Skin epidermis (tissue), 12 donors: ENCODE measurements at regions not wholly inside any gene's neighbourhood (a gene's known extent, or its start where the extent isn't known, plus 50 kb on each side); places are given as distances from the start of the nearest gene placed in this dataset.

Source experiments
- H3K27ac ChIP-seq, 21 experiments: fragments of 200-600 bp; sonication (generic) in 11 of 21; one replicate each; pipeline ENCODE4 v1.5.0; 2020; ENCODE audit warnings: mild to moderate bottlenecking in 3 of 21, inconsistent platforms in 2 of 21, moderate library complexity in 2 of 21
- H3K4me3 ChIP-seq, 7 experiments: fragments of 200-600 bp; sonication (generic) in 2 of 7; one replicate each; pipeline ENCODE4 v1.5.0; 2020; ENCODE audit warnings: inconsistent platforms in 2 of 7, mild to moderate bottlenecking in 2 of 7, moderate library complexity in 1 of 7

DNA sequence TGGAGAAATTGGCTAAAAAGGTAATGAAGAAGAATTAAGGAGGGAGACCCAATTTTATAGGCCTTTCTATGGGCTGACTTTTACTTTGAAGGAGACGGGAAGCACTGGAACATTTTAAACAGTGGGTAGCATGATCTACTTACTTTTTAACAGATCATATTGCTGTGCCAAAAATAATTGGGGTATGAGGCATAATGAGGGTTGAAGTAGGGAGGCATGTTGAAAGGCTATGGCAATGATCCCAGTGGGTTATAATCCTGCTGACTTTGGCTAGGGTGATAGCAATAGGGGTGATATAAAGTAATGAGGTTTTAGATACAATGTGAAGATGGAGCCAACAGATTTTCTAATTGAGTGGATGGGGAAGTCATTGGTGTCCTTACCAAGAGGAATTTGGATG is 73.2 kb downstream of the GPR37 start:
- no peak overlapping the region for H3K27ac ChIP-seq

GRCh38 chr7:124690840-124691239 is 74.8 kb downstream of the GPR37 start:
- Histone ChIP-seq H3K4me3 (no peak overlapping the region), H3K27ac (no peak overlapping the region)

More for the DNA sequence above, 73.2 kb downstream of the GPR37 start:
- H3K4me3 ChIP-seq, result no peak overlapping the region

GRCh38 chr7:124689931-124690330 is 75.7 kb downstream of the GPR37 start:
- H3K27ac ChIP-seq, result no peak overlapping the region
- H3K4me3 ChIP-seq, result no peak overlapping the region

- Histone ChIP-seq H3K4me3 (no peak overlapping the region), H3K27ac (no peak overlapping the region)
These were observed 76.1 kb downstream of the GPR37 start for GRCh38 chr7:124689523-124689922.

- Histone ChIP-seq H3K4me3 (no peak overlapping the region), H3K27ac (no peak overlapping the region)
These were observed 76.6 kb downstream of the GPR37 start for GRCh38 chr7:124688991-124689390.

DNA sequence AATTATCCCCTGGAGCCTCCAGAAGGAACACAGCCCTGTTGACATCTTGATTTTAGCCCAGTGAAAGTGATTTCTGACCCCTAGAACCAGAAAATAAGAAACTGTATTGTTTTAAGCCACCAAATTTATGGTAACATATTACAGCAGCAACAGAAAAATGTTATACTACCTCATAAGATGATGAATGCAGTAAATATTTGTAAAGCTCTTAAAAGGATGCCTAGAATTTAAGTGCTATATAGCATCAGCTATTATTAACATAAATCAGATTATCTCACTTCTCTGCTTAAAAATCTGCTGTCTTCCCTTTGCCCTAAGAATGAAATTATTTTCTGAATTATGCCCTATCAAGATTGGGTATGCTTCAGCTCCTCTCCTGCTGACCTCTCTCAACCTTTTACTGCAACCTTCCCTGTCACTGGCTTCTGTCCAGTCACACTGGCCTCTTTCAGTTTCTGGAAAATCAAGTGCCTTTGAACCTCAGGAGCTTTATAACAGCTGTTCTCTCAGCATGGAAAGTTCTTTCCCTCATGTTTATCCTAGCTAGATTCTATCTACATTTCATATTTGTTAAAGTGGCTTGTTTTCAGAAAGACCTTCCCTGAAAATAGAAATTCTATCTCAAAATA is 78.9 kb downstream of the GPR37 start:
- no peak overlapping the region for H3K4me3 ChIP-seq
- no peak overlapping the region for H3K27ac ChIP-seq

DNA sequence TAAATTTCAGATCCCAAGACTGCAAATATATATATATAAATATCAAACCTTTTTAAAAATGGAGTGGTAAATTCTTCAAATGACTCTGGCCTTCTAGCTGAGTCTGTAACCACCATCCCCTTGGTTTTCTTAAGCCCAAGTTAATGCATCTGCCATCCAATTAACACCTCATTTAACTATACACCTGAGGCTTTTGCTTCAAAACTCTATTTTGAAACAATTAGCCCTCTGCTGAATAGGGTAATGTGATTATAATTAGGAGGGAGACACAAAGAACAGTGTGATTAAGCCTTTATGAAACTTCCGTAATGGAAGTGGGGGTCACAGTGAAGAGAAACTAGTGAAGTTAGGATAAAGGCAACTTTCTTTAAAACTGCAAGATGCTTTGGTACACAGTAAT is 83.6 kb downstream of the GPR37 start:
- no peak overlapping the region for H3K27ac ChIP-seq
- no peak overlapping the region for H3K4me3 ChIP-seq

GRCh38 chr7:124680304-124680703 is 85.3 kb downstream of the GPR37 start:
- Histone ChIP-seq H3K4me3 (no peak overlapping the region), H3K27ac (no peak overlapping the region)

GRCh38 chr7:124679586-124680225 is 85.9 kb downstream of the GPR37 start:
- no peak overlapping the region for H3K27ac ChIP-seq
- no peak overlapping the region for H3K4me3 ChIP-seq

DNA sequence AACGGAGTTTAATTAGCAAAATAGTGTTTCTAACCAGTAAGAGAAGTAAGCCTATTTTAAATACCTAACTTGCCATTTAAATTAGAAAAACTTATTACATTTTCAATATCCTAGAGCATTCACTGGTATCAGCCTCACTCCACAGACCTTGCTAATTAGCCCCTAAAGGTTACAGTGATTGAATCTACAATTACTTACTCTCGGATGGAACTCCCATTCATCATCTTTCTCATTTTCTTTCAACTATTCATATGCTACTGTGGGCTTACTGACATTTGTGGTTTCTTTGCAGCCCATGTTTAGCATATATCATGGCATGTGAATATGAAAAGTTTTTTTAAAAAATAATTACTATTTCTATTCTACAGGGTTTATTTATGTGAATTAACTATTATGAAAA is 86.4 kb downstream of the GPR37 start:
- Histone ChIP-seq H3K27ac (no peak overlapping the region), H3K4me3 (no peak overlapping the region)

DNA sequence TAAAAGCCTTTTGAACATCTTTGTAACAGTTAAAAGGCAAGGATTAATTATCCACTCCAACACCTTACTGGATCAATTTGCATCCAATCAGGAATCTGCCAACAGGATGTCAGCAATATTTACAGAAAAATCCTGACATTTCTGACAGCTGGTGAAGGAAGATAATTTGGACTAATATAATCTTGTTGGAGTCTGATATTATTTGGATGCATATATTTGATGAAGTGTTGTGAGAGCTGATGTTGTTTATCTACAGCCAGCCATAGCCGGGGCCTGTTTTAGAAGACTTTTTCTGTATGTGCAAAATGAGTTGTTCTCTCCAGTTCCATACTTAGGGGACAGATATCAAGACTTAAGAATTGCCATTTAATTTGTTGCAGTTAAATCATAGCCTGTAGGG is 91.1 kb downstream of the GPR37 start:
- H3K27ac ChIP-seq, result no peak overlapping the region
- no peak overlapping the region for H3K4me3 ChIP-seq

GRCh38 chr7:124672011-124672410 is 93.6 kb downstream of the GPR37 start:
- Histone ChIP-seq H3K4me3 (no peak overlapping the region), H3K27ac (no peak overlapping the region)

GRCh38 chr7:124667312-124668153 is 98.1 kb downstream of the GPR37 start:
- H3K4me3 ChIP-seq, result no peak overlapping the region
- no peak overlapping the region for H3K27ac ChIP-seq

DNA sequence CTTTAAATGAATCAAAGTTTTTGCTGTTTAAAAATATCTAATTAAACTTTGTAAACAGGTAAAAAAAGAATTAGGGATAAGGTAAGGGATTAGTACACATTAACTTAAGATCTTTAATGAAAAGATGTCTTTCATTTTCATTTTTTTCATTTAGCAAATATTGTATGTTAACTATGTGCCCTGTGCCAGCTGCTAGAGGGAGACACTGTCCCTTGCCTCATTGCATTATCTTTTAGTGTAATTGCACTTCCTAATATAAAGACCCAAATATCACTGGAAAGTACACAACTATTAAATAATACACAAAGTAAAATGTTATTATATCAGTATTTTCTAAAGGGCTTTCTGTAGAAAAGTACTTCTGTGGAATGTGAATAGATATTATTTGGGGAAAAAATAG is 102.7 kb downstream of the GPR37 start:
- Histone ChIP-seq H3K4me3 (no peak overlapping the region), H3K27ac (no peak overlapping the region)

GRCh38 chr7:124662372-124662771 is 103.2 kb downstream of the GPR37 start:
- Histone ChIP-seq H3K27ac (no peak overlapping the region), H3K4me3 (no peak overlapping the region)

GRCh38 chr7:124655990-124656389 is 109.6 kb downstream of the GPR37 start:
- Histone ChIP-seq H3K4me3 (no peak overlapping the region), H3K27ac (no peak overlapping the region)

DNA sequence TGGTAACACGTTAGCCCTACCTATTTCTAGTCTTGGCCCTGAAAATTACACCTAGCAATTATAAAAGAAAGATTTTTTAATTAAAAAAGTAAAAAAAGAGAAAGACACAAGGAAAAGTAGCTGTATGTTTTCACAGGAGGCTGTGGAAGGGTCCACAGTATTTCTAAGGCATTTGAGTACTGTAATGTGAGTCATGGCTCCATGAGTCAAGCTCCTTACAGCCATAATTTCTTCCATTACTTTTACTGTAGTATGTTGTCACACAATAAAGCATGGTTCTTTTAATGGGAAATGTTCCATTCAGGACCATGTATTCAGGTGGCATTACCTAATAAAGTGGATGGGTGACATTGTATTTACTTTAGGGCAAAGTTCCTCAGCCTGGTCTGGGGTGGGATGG is 113.4 kb downstream of the GPR37 start:
- Histone ChIP-seq H3K4me3 (no peak overlapping the region), H3K27ac (no peak overlapping the region)

- H3K4me3 ChIP-seq, result no peak overlapping the region
- H3K27ac ChIP-seq, result no peak overlapping the region
These were observed 114.5 kb downstream of the GPR37 start for GRCh38 chr7:124651136-124651535.

DNA sequence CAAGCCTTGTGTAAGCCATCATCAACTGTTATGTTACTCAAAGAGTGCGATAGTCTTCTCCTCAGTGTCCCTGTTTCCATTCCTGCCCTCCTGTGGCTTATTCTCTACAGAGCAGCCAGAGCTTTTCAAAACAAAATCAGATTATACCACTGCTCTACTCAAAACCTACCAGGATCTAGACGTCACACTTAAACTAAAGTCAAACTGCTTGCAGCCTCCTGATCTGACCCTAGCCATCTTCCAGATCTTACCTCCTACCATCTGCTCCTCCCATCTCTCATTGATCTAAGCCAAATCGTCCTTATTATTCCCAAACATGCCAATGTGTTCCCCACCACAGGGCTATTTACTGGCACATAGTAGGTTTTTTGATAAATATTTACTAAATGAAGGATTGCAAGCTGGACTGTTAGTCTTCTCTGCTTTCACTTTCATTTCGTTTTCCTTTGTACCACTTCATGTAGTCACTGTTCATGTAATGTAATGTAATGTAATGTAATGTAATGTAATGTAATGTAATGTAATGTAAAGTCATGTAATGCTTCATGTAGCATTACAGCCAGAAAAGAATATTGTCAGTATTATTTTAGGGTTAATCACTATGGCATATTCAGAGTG is 116.1 kb downstream of the GPR37 start:
- no peak overlapping the region for H3K4me3 ChIP-seq
- no peak overlapping the region for H3K27ac ChIP-seq

DNA sequence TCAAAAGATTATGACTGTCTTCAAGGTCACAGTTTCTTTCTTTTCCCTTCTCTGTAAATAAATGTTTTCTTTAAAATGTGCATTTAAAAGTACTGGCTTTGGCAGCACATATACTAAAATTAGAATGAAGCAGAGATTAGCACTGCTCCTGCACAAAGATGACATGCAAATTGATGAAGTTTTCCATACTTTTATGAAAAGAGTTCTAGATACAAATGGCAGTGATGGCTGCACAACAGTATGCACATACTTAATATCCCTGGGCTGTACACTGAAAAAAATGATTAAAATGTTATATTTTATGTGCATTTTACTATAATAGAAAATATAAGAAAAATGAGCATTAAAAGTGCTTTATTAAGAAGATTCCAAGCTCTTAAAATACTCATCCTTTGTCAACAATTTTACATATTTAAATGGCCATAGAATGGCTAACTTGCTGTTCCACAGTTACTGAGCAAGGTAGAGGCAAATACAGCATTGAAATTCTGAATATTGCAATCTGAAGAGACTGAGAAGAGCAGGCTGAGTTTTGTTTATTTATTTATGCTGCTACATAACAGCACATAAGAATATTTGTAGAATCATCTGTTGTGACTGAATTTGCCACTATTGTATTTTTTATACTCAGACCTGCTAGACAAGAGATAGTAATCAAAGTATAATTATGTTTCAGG is 117.8 kb downstream of the GPR37 start:
- H3K27ac ChIP-seq, result no peak overlapping the region
- H3K4me3 ChIP-seq, result no peak overlapping the region
